ENCODE measurements at regions not wholly inside any gene's neighbourhood (a gene's known extent, or its start where the extent isn't known, plus 50 kb on each side); places are given as distances from the start of the nearest gene placed in this dataset.

DNA sequence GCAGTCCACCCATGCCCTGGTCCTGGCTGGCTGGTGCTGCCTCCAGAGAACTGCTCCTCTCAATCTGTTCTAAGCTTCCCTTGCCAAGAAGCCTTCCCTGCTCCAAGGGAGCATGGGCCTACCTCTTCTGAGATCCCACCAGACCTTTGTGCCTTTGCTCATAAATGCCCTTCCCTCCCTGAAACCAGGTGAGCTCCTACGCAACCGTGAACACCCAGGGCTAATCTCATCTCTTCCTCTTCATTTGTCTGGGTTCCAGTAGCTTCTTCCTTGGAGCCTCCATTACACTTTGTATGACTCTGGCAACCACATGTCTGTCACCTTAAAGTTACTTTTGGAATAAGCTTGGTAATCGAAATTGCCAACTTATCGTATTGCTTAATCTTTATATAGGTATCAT, 270.6 kb downstream of the PBX3 start:
- H3F3A ChIP-seq (ENCODE audit: insufficient read depth, low read length, poor library complexity, severe bottlenecking): no peaks in the 10 kb centered on the region
- H3K9ac ChIP-seq (ENCODE audit: low read length): no peak overlapping the region
- H3K27ac ChIP-seq (ENCODE audit: low read length): no peak overlapping the region
- H3K79me2 ChIP-seq (replicated peaks; ENCODE audit: insufficient read depth, low read length): no peaks in the 10 kb centered on the region
- H2AFZ ChIP-seq (ENCODE audit: low read depth, low read length): no peak overlapping the region
- H3K27me3 ChIP-seq (ENCODE audit: insufficient read depth, low read depth, low read length): no peaks in the 10 kb centered on the region
- H4K20me1 ChIP-seq (ENCODE audit: insufficient read depth): no peaks in the 10 kb centered on the region
- H3K36me3 ChIP-seq (ENCODE audit: insufficient read depth, low read length): no peaks in the 10 kb centered on the region
- H3K4me2 ChIP-seq (ENCODE audit: low read length): no peak overlapping the region
- TF ChIP-seq, protein P1, sequence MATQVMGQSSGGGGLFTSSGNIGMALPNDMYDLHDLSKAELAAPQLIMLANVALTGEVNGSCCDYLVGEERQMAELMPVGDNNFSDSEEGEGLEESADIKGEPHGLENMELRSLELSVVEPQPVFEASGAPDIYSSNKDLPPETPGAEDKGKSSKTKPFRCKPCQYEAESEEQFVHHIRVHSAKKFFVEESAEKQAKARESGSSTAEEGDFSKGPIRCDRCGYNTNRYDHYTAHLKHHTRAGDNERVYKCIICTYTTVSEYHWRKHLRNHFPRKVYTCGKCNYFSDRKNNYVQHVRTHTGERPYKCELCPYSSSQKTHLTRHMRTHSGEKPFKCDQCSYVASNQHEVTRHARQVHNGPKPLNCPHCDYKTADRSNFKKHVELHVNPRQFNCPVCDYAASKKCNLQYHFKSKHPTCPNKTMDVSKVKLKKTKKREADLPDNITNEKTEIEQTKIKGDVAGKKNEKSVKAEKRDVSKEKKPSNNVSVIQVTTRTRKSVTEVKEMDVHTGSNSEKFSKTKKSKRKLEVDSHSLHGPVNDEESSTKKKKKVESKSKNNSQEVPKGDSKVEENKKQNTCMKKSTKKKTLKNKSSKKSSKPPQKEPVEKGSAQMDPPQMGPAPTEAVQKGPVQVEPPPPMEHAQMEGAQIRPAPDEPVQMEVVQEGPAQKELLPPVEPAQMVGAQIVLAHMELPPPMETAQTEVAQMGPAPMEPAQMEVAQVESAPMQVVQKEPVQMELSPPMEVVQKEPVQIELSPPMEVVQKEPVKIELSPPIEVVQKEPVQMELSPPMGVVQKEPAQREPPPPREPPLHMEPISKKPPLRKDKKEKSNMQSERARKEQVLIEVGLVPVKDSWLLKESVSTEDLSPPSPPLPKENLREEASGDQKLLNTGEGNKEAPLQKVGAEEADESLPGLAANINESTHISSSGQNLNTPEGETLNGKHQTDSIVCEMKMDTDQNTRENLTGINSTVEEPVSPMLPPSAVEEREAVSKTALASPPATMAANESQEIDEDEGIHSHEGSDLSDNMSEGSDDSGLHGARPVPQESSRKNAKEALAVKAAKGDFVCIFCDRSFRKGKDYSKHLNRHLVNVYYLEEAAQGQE (IDR thresholded peaks at IDR 0.05; ENCODE audit: borderline replicate concordance): no peak
- TF ChIP-seq EZH2 (IDR thresholded peaks at IDR 0.05; ENCODE audit: borderline replicate concordance, insufficient read depth, low read length, poor library complexity, severe bottlenecking) (no peak), RAD21 (conservative IDR thresholded peaks at IDR 0.05) (no peak), SMC3 (conservative IDR thresholded peaks at IDR 0.05; ENCODE audit: poor library complexity) (no peak), TAF1 (IDR thresholded peaks at IDR 0.05; ENCODE audit: low read depth) (no peak), POLR2AphosphoS5 (IDR thresholded peaks at IDR 0.05) (no peak), EP300 (conservative IDR thresholded peaks at IDR 0.05; ENCODE audit: poor library complexity, severe bottlenecking) (no peak), MXI1 (conservative IDR thresholded peaks at IDR 0.05; ENCODE audit: poor library complexity, severe bottlenecking) (no peak)
- TF ChIP-seq, protein P2, sequence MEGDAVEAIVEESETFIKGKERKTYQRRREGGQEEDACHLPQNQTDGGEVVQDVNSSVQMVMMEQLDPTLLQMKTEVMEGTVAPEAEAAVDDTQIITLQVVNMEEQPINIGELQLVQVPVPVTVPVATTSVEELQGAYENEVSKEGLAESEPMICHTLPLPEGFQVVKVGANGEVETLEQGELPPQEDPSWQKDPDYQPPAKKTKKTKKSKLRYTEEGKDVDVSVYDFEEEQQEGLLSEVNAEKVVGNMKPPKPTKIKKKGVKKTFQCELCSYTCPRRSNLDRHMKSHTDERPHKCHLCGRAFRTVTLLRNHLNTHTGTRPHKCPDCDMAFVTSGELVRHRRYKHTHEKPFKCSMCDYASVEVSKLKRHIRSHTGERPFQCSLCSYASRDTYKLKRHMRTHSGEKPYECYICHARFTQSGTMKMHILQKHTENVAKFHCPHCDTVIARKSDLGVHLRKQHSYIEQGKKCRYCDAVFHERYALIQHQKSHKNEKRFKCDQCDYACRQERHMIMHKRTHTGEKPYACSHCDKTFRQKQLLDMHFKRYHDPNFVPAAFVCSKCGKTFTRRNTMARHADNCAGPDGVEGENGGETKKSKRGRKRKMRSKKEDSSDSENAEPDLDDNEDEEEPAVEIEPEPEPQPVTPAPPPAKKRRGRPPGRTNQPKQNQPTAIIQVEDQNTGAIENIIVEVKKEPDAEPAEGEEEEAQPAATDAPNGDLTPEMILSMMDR (IDR thresholded peaks at IDR 0.05; ENCODE audit: poor library complexity, severe bottlenecking): no peak
- no peaks in the 10 kb centered on the region for H3K9me2 ChIP-seq (ENCODE audit: insufficient read depth, low read length)
- H3K4me3 ChIP-seq (ENCODE audit: low read length): no peak overlapping the region
- no peaks in the 10 kb centered on the region for H3K9me3 ChIP-seq (ENCODE audit: low read length)

GRCh38 chr9:126020836-126021235, 273.7 kb downstream of the PBX3 start:
- Histone ChIP-seq H4K20me1 (ENCODE audit: insufficient read depth) (no peaks in the 10 kb centered on the region), H3K4me2 (ENCODE audit: low read length) (no peak overlapping the region), H3K9ac (ENCODE audit: low read length) (no peak overlapping the region), H3K27me3 (ENCODE audit: insufficient read depth, low read depth, low read length) (no peaks in the 10 kb centered on the region), H3K9me2 (ENCODE audit: insufficient read depth, low read length) (no peaks in the 10 kb centered on the region), H3K79me2 (replicated peaks; ENCODE audit: insufficient read depth, low read length) (no peaks in the 10 kb centered on the region), H3F3A (ENCODE audit: insufficient read depth, low read length, poor library complexity, severe bottlenecking) (no peaks in the 10 kb centered on the region), H3K9me3 (ENCODE audit: low read length) (no peaks in the 10 kb centered on the region), H3K36me3 (ENCODE audit: insufficient read depth, low read length) (no peaks in the 10 kb centered on the region), H3K27ac (ENCODE audit: low read length) (no peak overlapping the region), H3K4me3 (ENCODE audit: low read length) (no peak overlapping the region), H2AFZ (ENCODE audit: low read depth, low read length) (no peak overlapping the region)
- TF ChIP-seq EP300 (conservative IDR thresholded peaks at IDR 0.05; ENCODE audit: poor library complexity, severe bottlenecking) (no peak), SMC3 (conservative IDR thresholded peaks at IDR 0.05; ENCODE audit: poor library complexity) (no peak), RAD21 (conservative IDR thresholded peaks at IDR 0.05) (no peak)
- TF ChIP-seq, protein P1 (IDR thresholded peaks at IDR 0.05; ENCODE audit: borderline replicate concordance): no peak
